ENCODE measurements at regions not wholly inside any gene's neighbourhood (a gene's known extent, or its start where the extent isn't known, plus 50 kb on each side); places are given as distances from the start of the nearest gene placed in this dataset.

DNA sequence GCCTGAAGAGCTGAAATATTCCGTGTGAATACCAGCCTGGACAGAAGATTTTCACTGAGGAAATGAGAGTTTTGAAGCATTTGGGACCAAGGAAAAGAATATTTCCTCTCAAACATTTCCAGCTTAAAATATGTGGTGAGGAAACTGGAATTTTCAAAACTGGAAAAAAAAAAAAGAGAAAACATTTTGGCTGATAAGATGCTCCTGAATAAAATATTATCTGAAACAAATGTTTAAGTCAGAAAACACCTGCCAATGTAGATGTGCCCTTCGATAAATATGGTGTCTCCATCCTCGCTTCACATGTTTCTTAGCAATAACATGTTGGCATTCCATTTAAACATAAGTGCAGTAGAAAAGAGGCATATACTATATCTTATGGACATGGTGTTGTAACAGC is 567.0 kb downstream of the PRKD1 start:
- no peak overlapping the region for H3K4me3 ChIP-seq (ENCODE audit: low read length)

GRCh38 chr14:29370024-29370423 is 557.6 kb downstream of the PRKD1 start:
- Mint-ChIP-seq H3K27ac (no peak overlapping the region), H3K4me1 (no peaks in the 10 kb centered on the region), H3K36me3 (no peaks in the 10 kb centered on the region), H3K4me3 (no peak overlapping the region), H3K9me3 (peaks cover 0 to 13% (median 3%) of the 10 kb centered on the region in 11 donors), H3K27me3 (no peaks in the 10 kb centered on the region)
- DNase-seq (no peak), ATAC-seq (no peak)
- Histone ChIP-seq H3K27me3 (ENCODE audit: control insufficient read depth in 2 of 2, insufficient read depth in 2 of 2, low read length in 2 of 2) (no peaks in the 10 kb centered on the region), H3K27ac (ENCODE audit: low read depth, low read length) (no peak overlapping the region), H3K4me1 (ENCODE audit: control insufficient read depth in 2 of 2, insufficient read depth in 2 of 2, low read length in 2 of 2) (no peaks in the 10 kb centered on the region), H3K9me3 (ENCODE audit: control insufficient read depth in 2 of 3, low read length in 3 of 3) (no peaks in the 10 kb centered on the region), H3K4me3 (ENCODE audit: low read length) (no peak overlapping the region), H3K36me3 (ENCODE audit: control insufficient read depth in 2 of 3, insufficient read depth in 3 of 3, low read length in 3 of 3) (no peaks in the 10 kb centered on the region)
- POLR2A ChIA-PET: no interaction called here
- intact Hi-C loops (cut with micrococcal nuclease): no loop called here
- CTCF ChIA-PET: no interaction called here

More for the DNA sequence above, 567.0 kb downstream of the PRKD1 start:
- Histone ChIP-seq H3K27me3 (ENCODE audit: control insufficient read depth in 2 of 2, insufficient read depth in 2 of 2, low read length in 2 of 2) (no peaks in the 10 kb centered on the region), H3K27ac (ENCODE audit: low read depth, low read length) (no peak overlapping the region), H3K36me3 (ENCODE audit: control insufficient read depth in 2 of 3, insufficient read depth in 3 of 3, low read length in 3 of 3) (no peaks in the 10 kb centered on the region), H3K4me1 (ENCODE audit: control insufficient read depth in 2 of 2, insufficient read depth in 2 of 2, low read length in 2 of 2) (no peaks in the 10 kb centered on the region), H3K9me3 (ENCODE audit: control insufficient read depth in 2 of 3, low read length in 3 of 3) (no peaks in the 10 kb centered on the region)
- DNase-seq (no peak), ATAC-seq (no peak)
- peaks cover 3 to 29% (median 10%) of the 10 kb centered on the region in 11 donors for H3K9me3 Mint-ChIP-seq
- H3K27me3 Mint-ChIP-seq: no peaks in the 10 kb centered on the region
- no peak overlapping the region for H3K4me3 Mint-ChIP-seq
- ChIA-PET CTCF (no interaction called here), POLR2A (no interaction called here)
- no peaks in the 10 kb centered on the region for H3K36me3 Mint-ChIP-seq
- intact Hi-C loops (cut with micrococcal nuclease): no loop called here
- no peaks in the 10 kb centered on the region for H3K4me1 Mint-ChIP-seq
- H3K27ac Mint-ChIP-seq: no peak overlapping the region

GRCh38 chr14:29376237-29376636 is 551.4 kb downstream of the PRKD1 start:
- Histone ChIP-seq H3K36me3 (ENCODE audit: control insufficient read depth in 2 of 3, insufficient read depth in 3 of 3, low read length in 3 of 3) (no peaks in the 10 kb centered on the region), H3K4me1 (ENCODE audit: control insufficient read depth in 2 of 2, insufficient read depth in 2 of 2, low read length in 2 of 2) (no peaks in the 10 kb centered on the region), H3K4me3 (ENCODE audit: low read length) (no peak overlapping the region), H3K9me3 (ENCODE audit: control insufficient read depth in 2 of 3, low read length in 3 of 3) (no peaks in the 10 kb centered on the region), H3K27ac (ENCODE audit: low read depth, low read length) (no peak overlapping the region), H3K27me3 (ENCODE audit: control insufficient read depth in 2 of 2, insufficient read depth in 2 of 2, low read length in 2 of 2) (no peaks in the 10 kb centered on the region)
- DNase-seq (no peak), ATAC-seq (no peak)
- peaks cover 0 to 25% (median 4%) of the 10 kb centered on the region in 11 donors for H3K9me3 Mint-ChIP-seq
- intact Hi-C loops (cut with micrococcal nuclease): no loop called here
- no peak overlapping the region for H3K27ac Mint-ChIP-seq
- no peak overlapping the region for H3K4me3 Mint-ChIP-seq
- H3K4me1 Mint-ChIP-seq: no peaks in the 10 kb centered on the region
- POLR2A ChIA-PET: no interaction called here
- no peaks in the 10 kb centered on the region for H3K36me3 Mint-ChIP-seq
- no peaks in the 10 kb centered on the region for H3K27me3 Mint-ChIP-seq
- CTCF ChIA-PET: no interaction called here

GRCh38 chr14:29380826-29381225 is 546.8 kb downstream of the PRKD1 start:
- no peak for DNase-seq
- H3K9me3 ChIP-seq (ENCODE audit: control insufficient read depth in 2 of 3, low read length in 3 of 3): no peaks in the 10 kb centered on the region
- no peak overlapping the region for H3K27ac ChIP-seq (ENCODE audit: low read depth, low read length)
- Mint-ChIP-seq H3K27me3 (no peaks in the 10 kb centered on the region), H3K4me3 (no peak overlapping the region), H3K36me3 (no peaks in the 10 kb centered on the region), H3K9me3 (peaks cover 0 to 17% (median 3%) of the 10 kb centered on the region in 11 donors), H3K27ac (no peak overlapping the region), H3K4me1 (no peaks in the 10 kb centered on the region)
- no peaks in the 10 kb centered on the region for H3K4me1 ChIP-seq (ENCODE audit: control insufficient read depth in 2 of 2, insufficient read depth in 2 of 2, low read length in 2 of 2)
- no peak overlapping the region for H3K4me3 ChIP-seq (ENCODE audit: low read length)
- CTCF ChIA-PET: no interaction called here
- POLR2A ChIA-PET: no interaction called here
- H3K27me3 ChIP-seq (ENCODE audit: control insufficient read depth in 2 of 2, insufficient read depth in 2 of 2, low read length in 2 of 2): no peaks in the 10 kb centered on the region
- no peak for ATAC-seq
- no peaks in the 10 kb centered on the region for H3K36me3 ChIP-seq (ENCODE audit: control insufficient read depth in 2 of 3, insufficient read depth in 3 of 3, low read length in 3 of 3)
- intact Hi-C loops (cut with micrococcal nuclease): no loop called here

GRCh38 chr14:29388571-29388970 is 539.1 kb downstream of the PRKD1 start:
- no peak overlapping the region for H3K4me3 Mint-ChIP-seq
- H3K9me3 Mint-ChIP-seq: peaks cover 0 to 22% (median 4%) of the 10 kb centered on the region in 11 donors
- no peaks in the 10 kb centered on the region for H3K4me1 Mint-ChIP-seq
- H3K27me3 Mint-ChIP-seq: no peaks in the 10 kb centered on the region
- ChIA-PET CTCF (no interaction called here), POLR2A (no interaction called here)
- Histone ChIP-seq H3K4me3 (ENCODE audit: low read length) (no peak overlapping the region), H3K4me1 (ENCODE audit: control insufficient read depth in 2 of 2, insufficient read depth in 2 of 2, low read length in 2 of 2) (no peaks in the 10 kb centered on the region), H3K9me3 (ENCODE audit: control insufficient read depth in 2 of 3, low read length in 3 of 3) (no peaks in the 10 kb centered on the region), H3K27ac (ENCODE audit: low read depth, low read length) (no peak overlapping the region), H3K36me3 (ENCODE audit: control insufficient read depth in 2 of 3, insufficient read depth in 3 of 3, low read length in 3 of 3) (no peaks in the 10 kb centered on the region), H3K27me3 (ENCODE audit: control insufficient read depth in 2 of 2, insufficient read depth in 2 of 2, low read length in 2 of 2) (no peaks in the 10 kb centered on the region)
- intact Hi-C loops (cut with micrococcal nuclease): no loop called here
- no peak for ATAC-seq
- H3K36me3 Mint-ChIP-seq: no peaks in the 10 kb centered on the region
- no peak overlapping the region for H3K27ac Mint-ChIP-seq
- no peak for DNase-seq

DNA sequence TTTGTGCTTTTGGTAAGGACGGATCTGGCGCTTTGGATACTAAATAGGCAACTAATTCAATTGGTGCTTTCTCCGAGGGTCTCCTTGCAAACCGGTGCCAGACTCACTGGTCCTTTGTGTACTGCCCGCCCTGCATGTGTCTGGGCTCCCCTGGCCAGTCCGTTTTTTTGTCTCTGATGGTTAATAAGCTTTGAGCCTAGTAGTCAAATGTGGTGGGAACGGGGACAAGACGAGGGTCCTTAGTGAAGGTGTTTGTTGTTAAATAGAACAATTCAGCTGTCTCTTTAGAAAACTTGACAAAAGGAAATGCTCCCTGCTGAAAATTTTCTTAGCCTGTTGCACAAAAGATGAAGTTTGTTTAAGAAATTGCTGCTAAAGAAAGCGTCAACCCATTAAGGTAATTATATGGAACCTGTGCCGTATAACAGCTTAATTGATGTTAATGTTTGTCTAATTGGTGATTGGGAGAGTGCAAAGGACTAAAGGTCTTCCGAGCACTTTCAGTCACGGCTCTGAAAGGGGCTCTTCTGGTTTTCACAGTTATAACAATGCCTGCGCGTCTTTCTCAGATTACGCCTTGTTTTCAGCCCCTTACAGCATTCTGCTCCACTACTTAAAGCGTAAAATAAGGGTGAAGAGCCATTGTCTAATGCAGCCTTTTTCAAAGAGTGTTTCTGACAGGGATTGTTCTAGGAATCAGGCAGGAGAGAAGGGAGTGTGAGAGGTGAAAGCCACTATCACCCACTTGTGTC is 537.4 kb downstream of the PRKD1 start:
- DNase-seq (no peak), ATAC-seq (no peak)
- H3K9me3 Mint-ChIP-seq: peaks cover 0 to 22% (median 4%) of the 10 kb centered on the region in 11 donors
- Histone ChIP-seq H3K9me3 (ENCODE audit: control insufficient read depth in 2 of 3, low read length in 3 of 3) (no peaks in the 10 kb centered on the region), H3K27ac (ENCODE audit: low read depth, low read length) (no peak overlapping the region), H3K36me3 (ENCODE audit: control insufficient read depth in 2 of 3, insufficient read depth in 3 of 3, low read length in 3 of 3) (no peaks in the 10 kb centered on the region), H3K27me3 (ENCODE audit: control insufficient read depth in 2 of 2, insufficient read depth in 2 of 2, low read length in 2 of 2) (no peaks in the 10 kb centered on the region), H3K4me1 (ENCODE audit: control insufficient read depth in 2 of 2, insufficient read depth in 2 of 2, low read length in 2 of 2) (no peaks in the 10 kb centered on the region), H3K4me3 (ENCODE audit: low read length) (no peak overlapping the region)
- H3K27me3 Mint-ChIP-seq: no peaks in the 10 kb centered on the region
- no peak overlapping the region for H3K27ac Mint-ChIP-seq
- H3K36me3 Mint-ChIP-seq: no peaks in the 10 kb centered on the region
- H3K4me3 Mint-ChIP-seq: no peak overlapping the region
- H3K4me1 Mint-ChIP-seq: no peaks in the 10 kb centered on the region
- intact Hi-C loops (cut with micrococcal nuclease): no loop called here
- POLR2A ChIA-PET: no interaction called here
- CTCF ChIA-PET: no interaction called here

DNA sequence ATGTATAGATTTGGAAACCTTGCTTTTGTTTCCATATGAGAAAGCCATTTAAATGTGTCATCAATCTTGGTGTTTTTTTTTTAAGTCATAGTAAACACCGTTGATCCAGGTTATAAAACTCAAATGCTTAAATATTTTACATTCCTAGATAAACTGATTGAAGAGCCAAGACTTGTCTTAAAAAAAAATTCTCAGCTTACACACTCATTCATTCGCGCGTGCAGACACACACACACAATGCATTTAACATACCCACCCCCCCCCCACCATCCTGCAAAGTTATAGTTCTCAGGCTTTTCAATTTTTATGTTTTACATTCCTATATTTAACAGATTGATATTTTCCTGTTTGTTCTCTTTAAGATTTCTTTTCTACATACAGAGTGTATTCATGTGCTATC is 536.4 kb downstream of the PRKD1 start:
- no peak for DNase-seq
- no peak for ATAC-seq
- Histone ChIP-seq H3K4me3 (ENCODE audit: low read length) (no peak overlapping the region), H3K27me3 (ENCODE audit: control insufficient read depth in 2 of 2, insufficient read depth in 2 of 2, low read length in 2 of 2) (no peaks in the 10 kb centered on the region), H3K9me3 (ENCODE audit: control insufficient read depth in 2 of 3, low read length in 3 of 3) (no peaks in the 10 kb centered on the region), H3K27ac (ENCODE audit: low read depth, low read length) (no peak overlapping the region), H3K36me3 (ENCODE audit: control insufficient read depth in 2 of 3, insufficient read depth in 3 of 3, low read length in 3 of 3) (no peaks in the 10 kb centered on the region), H3K4me1 (ENCODE audit: control insufficient read depth in 2 of 2, insufficient read depth in 2 of 2, low read length in 2 of 2) (no peaks in the 10 kb centered on the region)
- peaks cover 0 to 17% (median 4%) of the 10 kb centered on the region in 11 donors for H3K9me3 Mint-ChIP-seq
- H3K4me1 Mint-ChIP-seq: no peaks in the 10 kb centered on the region
- intact Hi-C loops (cut with micrococcal nuclease): no loop called here
- H3K27ac Mint-ChIP-seq: no peak overlapping the region
- H3K36me3 Mint-ChIP-seq: no peaks in the 10 kb centered on the region
- H3K27me3 Mint-ChIP-seq: no peaks in the 10 kb centered on the region
- ChIA-PET CTCF (no interaction called here), POLR2A (no interaction called here)
- H3K4me3 Mint-ChIP-seq: no peak overlapping the region
